OCI-LY1 (cell line): ENCODE measurements at regions not wholly inside any gene's neighbourhood (a gene's known extent, or its start where the extent isn't known, plus 50 kb on each side); places are given as distances from the start of the nearest gene placed in this dataset.
"Not testable (repeated sequence)": the region's sequence is repeated elsewhere in the genome, so short reads cannot be mapped to it uniquely, and the experiment has no call there.

ENCODE experiments used
- H2AFZ ChIP-seq: fragments of 200-600 bp; sonication (generic), shearing (Covaris generic); 2 replicates; pipeline ENCODE4 v1.6.0; 2014; ENCODE audit warnings: antibody characterized with exemption, mild to moderate bottlenecking, low read length
- H3F3A ChIP-seq: fragments of 200-600 bp; sonication (generic), shearing (Covaris generic); 2 replicates; pipeline ENCODE4 v1.6.0; 2014; ENCODE audit warnings: mild to moderate bottlenecking, antibody characterized with exemption, low read length, moderate library complexity; ENCODE audit not compliant: insufficient read depth
- H3K27ac ChIP-seq: fragments of 200-600 bp; sonication (generic); 2 replicates; pipeline ENCODE4 v1.5.1; 2014; ENCODE audit warnings: low read length, mixed run types, mild to moderate bottlenecking, low read depth; ENCODE audit not compliant: poor library complexity, severe bottlenecking
- H3K27me3 ChIP-seq: fragments of 200-600 bp; sonication (generic); 2 replicates; pipeline ENCODE4 v1.6.0; 2014; ENCODE audit warnings: antibody characterized with exemption, mild to moderate bottlenecking, low read length, moderate library complexity; ENCODE audit not compliant: insufficient read depth
- H3K36me3 ChIP-seq: fragments of 200-600 bp; sonication (generic); 2 replicates; pipeline ENCODE4 v1.6.1; 2014; ENCODE audit warnings: mild to moderate bottlenecking, antibody characterized with exemption, low read length, moderate library complexity, mixed read lengths; ENCODE audit not compliant: insufficient read depth
- H3K4me1 ChIP-seq: fragments of 200-600 bp; sonication (generic); 2 replicates; pipeline ENCODE4 v1.5.1; 2014; ENCODE audit warnings: mild to moderate bottlenecking, low read length, moderate library complexity; ENCODE audit not compliant: insufficient read depth, severe bottlenecking
- H3K4me2 ChIP-seq: fragments of 200-600 bp; sonication (generic), shearing (Covaris generic); 2 replicates; pipeline ENCODE4 v1.6.1; 2014; ENCODE audit warnings: low read length
- H3K4me3 ChIP-seq: fragments of 200-600 bp; sonication (generic); 2 replicates; pipeline ENCODE4 v1.5.1; 2014; ENCODE audit warnings: low read length, low read depth, mild to moderate bottlenecking, mixed read lengths; ENCODE audit not compliant: poor library complexity, severe bottlenecking
- H3K79me2 ChIP-seq: fragments of 200-600 bp; shearing (Covaris generic); 2 replicates; pipeline ENCODE4 v1.6.1; 2016; ENCODE audit warnings: mixed run types, low read length, mixed read lengths; ENCODE audit not compliant: insufficient read depth
- H3K9ac ChIP-seq: fragments of 200-600 bp; sonication (generic), shearing (Covaris generic); 2 replicates; pipeline ENCODE4 v1.6.1; 2014; ENCODE audit warnings: mild to moderate bottlenecking, low read length, mixed read lengths
- H3K9me2 ChIP-seq: fragments of 200-600 bp; sonication (generic), shearing (Covaris generic); 2 replicates; pipeline ENCODE4 v1.6.1; 2014; ENCODE audit warnings: low read depth, mild to moderate bottlenecking, low read length, mixed read lengths
- H3K9me3 ChIP-seq: fragments of 200-600 bp; shearing (Covaris generic); 2 replicates; pipeline ENCODE4 v1.6.1; 2014; ENCODE audit warnings: low read length, mixed read lengths
- H4K20me1 ChIP-seq: fragments of 200-600 bp; sonication (generic), shearing (Covaris generic); 2 replicates; pipeline ENCODE4 v1.6.0; 2016; ENCODE audit warnings: mild to moderate bottlenecking, low read length; ENCODE audit not compliant: insufficient read depth
- EZH2 ChIP-seq: fragments of 200-600 bp; sonication (generic), shearing (Covaris generic); IDR thresholded peaks from 2 replicates; pipeline ENCODE4 v1.8.0; 2017; ENCODE audit warnings: borderline replicate concordance, mixed run types, mild to moderate bottlenecking, antibody characterized with exemption, low read length, moderate library complexity, mixed read lengths
- TF ChIP-seq, protein P1 (sequence below): fragments of 200-600 bp; sonication (generic), shearing (Covaris generic); IDR thresholded peaks from 2 replicates; pipeline ENCODE4 v1.5.1; 2017; ENCODE audit warnings: mild to moderate bottlenecking, antibody characterized with exemption, low read length, moderate library complexity, mixed read lengths

GRCh38 chr3:40940651-40941050 lies 258.7 kb upstream of the CTNNB1 start:
- Histone ChIP-seq H3K9me2 (no peaks in the 10 kb centered on the region), H2AFZ (no peak overlapping the region), H3K9ac (no peak overlapping the region), H3K4me1 (no peaks in the 10 kb centered on the region), H3K79me2 (no peaks in the 10 kb centered on the region), H3K27me3 (peaks cover 3% of the 10 kb centered on the region; the same call in 1 of the 2 replicates), H3K36me3 (no peaks in the 10 kb centered on the region), H3K27ac (no peak overlapping the region), H3F3A (no peaks in the 10 kb centered on the region), H3K9me3 (no peaks in the 10 kb centered on the region), H3K4me2 (no peak overlapping the region), H3K4me3 (no peak overlapping the region), H4K20me1 (no peaks in the 10 kb centered on the region)
- TF ChIP-seq EZH2 = no peak
- TF ChIP-seq, protein P1, sequence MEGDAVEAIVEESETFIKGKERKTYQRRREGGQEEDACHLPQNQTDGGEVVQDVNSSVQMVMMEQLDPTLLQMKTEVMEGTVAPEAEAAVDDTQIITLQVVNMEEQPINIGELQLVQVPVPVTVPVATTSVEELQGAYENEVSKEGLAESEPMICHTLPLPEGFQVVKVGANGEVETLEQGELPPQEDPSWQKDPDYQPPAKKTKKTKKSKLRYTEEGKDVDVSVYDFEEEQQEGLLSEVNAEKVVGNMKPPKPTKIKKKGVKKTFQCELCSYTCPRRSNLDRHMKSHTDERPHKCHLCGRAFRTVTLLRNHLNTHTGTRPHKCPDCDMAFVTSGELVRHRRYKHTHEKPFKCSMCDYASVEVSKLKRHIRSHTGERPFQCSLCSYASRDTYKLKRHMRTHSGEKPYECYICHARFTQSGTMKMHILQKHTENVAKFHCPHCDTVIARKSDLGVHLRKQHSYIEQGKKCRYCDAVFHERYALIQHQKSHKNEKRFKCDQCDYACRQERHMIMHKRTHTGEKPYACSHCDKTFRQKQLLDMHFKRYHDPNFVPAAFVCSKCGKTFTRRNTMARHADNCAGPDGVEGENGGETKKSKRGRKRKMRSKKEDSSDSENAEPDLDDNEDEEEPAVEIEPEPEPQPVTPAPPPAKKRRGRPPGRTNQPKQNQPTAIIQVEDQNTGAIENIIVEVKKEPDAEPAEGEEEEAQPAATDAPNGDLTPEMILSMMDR = no peak

GRCh38 chr3:40947022-40947421 lies 252.3 kb upstream of the CTNNB1 start:
- H2AFZ ChIP-seq, H3K9ac ChIP-seq, H3K9me2 ChIP-seq, H3F3A ChIP-seq, H3K27me3 ChIP-seq, H3K4me3 ChIP-seq, H3K4me2 ChIP-seq, H3K9me3 ChIP-seq, H3K4me1 ChIP-seq, H4K20me1 ChIP-seq, H3K27ac ChIP-seq, H3K79me2 ChIP-seq, H3K36me3 ChIP-seq: not testable (repeated sequence)

- not testable (repeated sequence) for H3K9ac ChIP-seq, H3K4me1 ChIP-seq
Observed at GRCh38 chr3:40949347-40949746, 250.0 kb upstream of the CTNNB1 start.

GRCh38 chr3:40951636-40952035 lies 247.7 kb upstream of the CTNNB1 start:
- Histone ChIP-seq H2AFZ (no peak overlapping the region), H3K79me2 (no peaks in the 10 kb centered on the region), H4K20me1 (no peaks in the 10 kb centered on the region), H3K27me3 (no peaks in the 10 kb centered on the region), H3F3A (no peaks in the 10 kb centered on the region), H3K27ac (no peak overlapping the region), H3K9ac (no peak overlapping the region), H3K9me2 (no peaks in the 10 kb centered on the region), H3K9me3 (peaks cover 7% of the 10 kb centered on the region), H3K4me1 (no peaks in the 10 kb centered on the region), H3K4me2 (no peak overlapping the region), H3K4me3 (no peak overlapping the region), H3K36me3 (no peaks in the 10 kb centered on the region)
- TF ChIP-seq, protein P1 = no peak
- no peak for TF ChIP-seq EZH2

More at GRCh38 chr3:40949347-40949746, 250.0 kb upstream of the CTNNB1 start:
- H3K27me3 ChIP-seq, H3K4me2 ChIP-seq, H4K20me1 ChIP-seq, H3K4me3 ChIP-seq, H3K27ac ChIP-seq, H3K79me2 ChIP-seq, H3K9me2 ChIP-seq, H2AFZ ChIP-seq, H3F3A ChIP-seq, H3K9me3 ChIP-seq, H3K36me3 ChIP-seq: not testable (repeated sequence)
